SU-DHL-6 (cell line): ENCODE measurements at regions not wholly inside any gene's neighbourhood (a gene's known extent, or its start where the extent isn't known, plus 50 kb on each side); places are given as distances from the start of the nearest gene placed in this dataset.

Source experiments
- CTCF ChIP-seq: fragments of 200-600 bp; sonication (generic); IDR thresholded peaks from one replicate; pipeline ENCODE4 v1.5.1; 2017; ENCODE audit warnings: antibody characterized with exemption, mild to moderate bottlenecking, low read length, moderate library complexity; ENCODE audit not compliant: insufficient read depth, poor library complexity, severe bottlenecking
- EZH2phosphoT487 ChIP-seq: fragments of 200-600 bp; sonication (generic), shearing (Covaris generic); conservative IDR thresholded peaks from 2 replicates; pipeline ENCODE4 v1.6.1; 2018; ENCODE audit warnings: mild to moderate bottlenecking, antibody characterized with exemption, low read length, moderate library complexity, mixed read lengths

GRCh38 chr9:120014796-120015195 lies 565.2 kb downstream of the CDK5RAP2 start:
- TF ChIP-seq CTCF (no peak), EZH2phosphoT487 (no peak)
